ENCODE measurements at regions not wholly inside any gene's neighbourhood (a gene's known extent, or its start where the extent isn't known, plus 50 kb on each side); places are given as distances from the start of the nearest gene placed in this dataset.
"Not testable (repeated sequence)": the region's sequence is repeated elsewhere in the genome, so short reads cannot be mapped to it uniquely, and the experiment has no call there.

- CTCF ChIA-PET: interaction anchor here in 1 of 2 donors (0.5 kb wide), 1 partner anchor 705 kb away, joined by 3 read pairs; no protein-coding TSS in a partner anchor
- ATAC-seq (replicated peaks in 1 of 4) (no peak), DNase-seq (no peak)
- H3K4me3 Mint-ChIP-seq: no peak overlapping the region
- no peaks in the 10 kb centered on the region for H3K4me1 Mint-ChIP-seq
- H3K27ac Mint-ChIP-seq: no peak overlapping the region
- no peaks in the 10 kb centered on the region for H3K36me3 ChIP-seq (ENCODE audit: control insufficient read depth in 2 of 2, extremely low read depth in 1 of 2, insufficient read depth in 1 of 2, low read length in 1 of 2)
- WGBS (ENCODE audit: insufficient coverage): no CpG with 5 or more reads among the region's 2 CpGs
- no peaks in the 10 kb centered on the region for H3K27me3 Mint-ChIP-seq
- H3K4me3 ChIP-seq (ENCODE audit: control insufficient read depth in 1 of 2, extremely low read depth in 1 of 2, low read length in 1 of 2): no peak overlapping the region
- POLR2A ChIA-PET: interaction anchor here in 1 of 2 donors (0.6 kb wide), 1 partner anchor 13 kb away, joined by 8 read pairs; no protein-coding TSS in a partner anchor
- peaks cover 0 to 19% (median 4%) of the 10 kb centered on the region in 3 donors for H3K9me3 Mint-ChIP-seq
- H3K4me1 ChIP-seq (ENCODE audit: control insufficient read depth in 1 of 2, extremely low read depth in 1 of 2, insufficient read depth in 2 of 2, low read length in 2 of 2): no peaks in the 10 kb centered on the region
- no peak overlapping the region for H3K27ac ChIP-seq (ENCODE audit: low read length)
- no peaks in the 10 kb centered on the region for H3K27me3 ChIP-seq (replicated peaks in 1 of 2; ENCODE audit: control insufficient read depth in 2 of 2, extremely low read depth in 1 of 2, insufficient read depth in 2 of 2, low read length in 1 of 2)
- no peaks in the 10 kb centered on the region for H3K9me3 ChIP-seq
- no peaks in the 10 kb centered on the region for H3K36me3 Mint-ChIP-seq
Measured at GRCh38 chr12:33514893-33515292, 75.3 kb upstream of the SYT10 start.

DNA sequence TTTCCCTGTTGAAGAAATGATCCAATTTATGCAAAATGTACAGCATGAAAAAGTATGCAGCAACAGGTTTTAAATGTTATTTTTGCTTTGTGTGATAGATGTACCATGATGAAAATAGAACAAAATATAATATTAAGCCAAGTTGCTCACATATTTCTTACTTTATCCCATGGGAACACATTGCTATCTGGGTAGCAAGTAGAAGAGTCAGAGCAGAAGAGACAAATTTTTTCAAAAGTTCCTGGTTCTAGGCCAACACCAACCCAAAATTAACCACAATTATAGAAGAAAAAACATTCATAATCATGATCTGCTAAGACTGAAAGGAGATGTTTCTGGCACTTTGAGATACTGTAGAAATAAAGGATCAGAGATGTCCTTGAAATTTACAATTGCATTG, 79.9 kb upstream of the SYT10 start:
- CTCF ChIA-PET: no interaction called here
- DNase-seq (no peak), ATAC-seq (replicated peaks in 1 of 4) (no peak)
- H3K9me3 Mint-ChIP-seq: peaks cover 0 to 14% (median 8%) of the 10 kb centered on the region in 3 donors
- Histone ChIP-seq H3K4me3 (ENCODE audit: control insufficient read depth in 1 of 2, extremely low read depth in 1 of 2, low read length in 1 of 2) (no peak overlapping the region), H3K36me3 (ENCODE audit: control insufficient read depth in 2 of 2, extremely low read depth in 1 of 2, insufficient read depth in 1 of 2, low read length in 1 of 2) (no peaks in the 10 kb centered on the region), H3K4me1 (ENCODE audit: control insufficient read depth in 1 of 2, extremely low read depth in 1 of 2, insufficient read depth in 2 of 2, low read length in 2 of 2) (no peaks in the 10 kb centered on the region), H3K27me3 (replicated peaks in 1 of 2; ENCODE audit: control insufficient read depth in 2 of 2, extremely low read depth in 1 of 2, insufficient read depth in 2 of 2, low read length in 1 of 2) (no peaks in the 10 kb centered on the region), H3K27ac (ENCODE audit: low read length) (no peak overlapping the region), H3K9me3 (no peaks in the 10 kb centered on the region)
- no peak overlapping the region for H3K27ac Mint-ChIP-seq
- H3K27me3 Mint-ChIP-seq: no peaks in the 10 kb centered on the region
- H3K4me1 Mint-ChIP-seq: no peaks in the 10 kb centered on the region
- POLR2A ChIA-PET: no interaction called here
- no peak overlapping the region for H3K4me3 Mint-ChIP-seq
- H3K36me3 Mint-ChIP-seq: no peaks in the 10 kb centered on the region

GRCh38 chr12:33520505-33521302, 81.1 kb upstream of the SYT10 start:
- H3K9me3 Mint-ChIP-seq: peaks cover 0 to 14% (median 13%) of the 10 kb centered on the region in 3 donors

GRCh38 chr12:33529031-33529430, 89.4 kb upstream of the SYT10 start:
- no peak overlapping the region for H3K4me3 Mint-ChIP-seq
- ChIA-PET CTCF (no interaction called here), POLR2A (no interaction called here)
- ATAC-seq (replicated peaks in 1 of 4): no peak
- H3K27ac Mint-ChIP-seq: no peak overlapping the region
- peaks cover 0 to 16% (median 0%) of the 10 kb centered on the region in 3 donors for H3K9me3 Mint-ChIP-seq
- H3K27me3 Mint-ChIP-seq: no peaks in the 10 kb centered on the region
- 90% methylated on average over 2 of the region's 2 CpGs for WGBS (ENCODE audit: insufficient coverage)
- Histone ChIP-seq H3K4me3 (ENCODE audit: control insufficient read depth in 1 of 2, extremely low read depth in 1 of 2, low read length in 1 of 2) (no peak overlapping the region), H3K4me1 (ENCODE audit: control insufficient read depth in 1 of 2, extremely low read depth in 1 of 2, insufficient read depth in 2 of 2, low read length in 2 of 2) (no peaks in the 10 kb centered on the region), H3K9me3 (no peaks in the 10 kb centered on the region), H3K36me3 (ENCODE audit: control insufficient read depth in 2 of 2, extremely low read depth in 1 of 2, insufficient read depth in 1 of 2, low read length in 1 of 2) (no peaks in the 10 kb centered on the region), H3K27ac (ENCODE audit: low read length) (no peak overlapping the region), H3K27me3 (replicated peaks in 1 of 2; ENCODE audit: control insufficient read depth in 2 of 2, extremely low read depth in 1 of 2, insufficient read depth in 2 of 2, low read length in 1 of 2) (no peaks in the 10 kb centered on the region)
- DNase-seq: no peak
- H3K4me1 Mint-ChIP-seq: no peaks in the 10 kb centered on the region
- no peaks in the 10 kb centered on the region for H3K36me3 Mint-ChIP-seq

More at GRCh38 chr12:33520505-33521302, 81.1 kb upstream of the SYT10 start:
- not testable (repeated sequence) for H3K9me3 ChIP-seq; H3K4me1 ChIP-seq (ENCODE audit: control insufficient read depth in 1 of 2, extremely low read depth in 1 of 2, insufficient read depth in 2 of 2, low read length in 2 of 2); H3K27ac ChIP-seq (ENCODE audit: low read length); H3K4me1 Mint-ChIP-seq; H3K27me3 Mint-ChIP-seq; ATAC-seq (replicated peaks in 1 of 4); H3K36me3 Mint-ChIP-seq; H3K4me3 Mint-ChIP-seq; H3K27ac Mint-ChIP-seq; H3K36me3 ChIP-seq (ENCODE audit: control insufficient read depth in 2 of 2, extremely low read depth in 1 of 2, insufficient read depth in 1 of 2, low read length in 1 of 2); DNase-seq; H3K27me3 ChIP-seq (replicated peaks in 1 of 2; ENCODE audit: control insufficient read depth in 2 of 2, extremely low read depth in 1 of 2, insufficient read depth in 2 of 2, low read length in 1 of 2); H3K4me3 ChIP-seq (ENCODE audit: control insufficient read depth in 1 of 2, extremely low read depth in 1 of 2, low read length in 1 of 2)
- 81% methylated on average over 6 of the region's 12 CpGs for whole genome bisulfite sequencing (ENCODE audit: insufficient coverage)
- CTCF ChIA-PET: interaction anchor here in 1 of 2 donors (0.6 kb wide), 1 partner anchor 12 kb away, joined by 3 read pairs; no protein-coding TSS in a partner anchor
- POLR2A ChIA-PET: interaction anchor here in 1 of 2 donors (0.7 kb wide), 1 partner anchor 1947 kb away, joined by 4 read pairs; no protein-coding TSS in a partner anchor

DNA sequence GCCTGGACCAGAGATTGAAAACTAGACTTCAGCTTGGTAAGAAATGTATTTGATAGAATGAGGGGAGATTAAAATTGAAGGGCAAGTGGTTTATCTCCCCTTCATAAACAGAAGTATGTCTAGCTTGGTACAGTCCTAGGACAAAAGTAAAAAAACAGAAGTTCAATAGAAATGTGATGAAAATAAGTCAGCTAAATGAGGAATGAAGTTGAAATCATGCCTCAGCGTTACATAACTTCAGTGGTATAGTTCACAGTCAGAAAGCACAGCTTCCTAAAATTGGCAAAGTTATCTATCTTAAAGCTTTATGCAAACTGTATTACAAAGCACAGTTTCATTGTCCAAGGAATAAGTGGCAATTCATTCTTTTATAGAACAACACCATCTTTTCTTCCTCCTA, 90.2 kb upstream of the SYT10 start:
- ChIA-PET CTCF (no interaction called here), POLR2A (no interaction called here)
- no peak for ATAC-seq (replicated peaks in 1 of 4)
- WGBS (ENCODE audit: insufficient coverage): 20% methylated on average over 1 of the region's 1 CpG
- Mint-ChIP-seq H3K27me3 (no peaks in the 10 kb centered on the region), H3K36me3 (no peaks in the 10 kb centered on the region), H3K4me3 (no peak overlapping the region), H3K27ac (no peak overlapping the region), H3K4me1 (no peaks in the 10 kb centered on the region), H3K9me3 (peaks cover 0 to 8% (median 0%) of the 10 kb centered on the region in 3 donors)
- H3K36me3 ChIP-seq (ENCODE audit: control insufficient read depth in 2 of 2, extremely low read depth in 1 of 2, insufficient read depth in 1 of 2, low read length in 1 of 2): no peaks in the 10 kb centered on the region
- H3K9me3 ChIP-seq: no peaks in the 10 kb centered on the region
- H3K27me3 ChIP-seq (replicated peaks in 1 of 2; ENCODE audit: control insufficient read depth in 2 of 2, extremely low read depth in 1 of 2, insufficient read depth in 2 of 2, low read length in 1 of 2): no peaks in the 10 kb centered on the region
- no peak overlapping the region for H3K27ac ChIP-seq (ENCODE audit: low read length)
- no peak overlapping the region for H3K4me3 ChIP-seq (ENCODE audit: control insufficient read depth in 1 of 2, extremely low read depth in 1 of 2, low read length in 1 of 2)
- H3K4me1 ChIP-seq (ENCODE audit: control insufficient read depth in 1 of 2, extremely low read depth in 1 of 2, insufficient read depth in 2 of 2, low read length in 2 of 2): no peaks in the 10 kb centered on the region
- DNase-seq: no peak

DNA sequence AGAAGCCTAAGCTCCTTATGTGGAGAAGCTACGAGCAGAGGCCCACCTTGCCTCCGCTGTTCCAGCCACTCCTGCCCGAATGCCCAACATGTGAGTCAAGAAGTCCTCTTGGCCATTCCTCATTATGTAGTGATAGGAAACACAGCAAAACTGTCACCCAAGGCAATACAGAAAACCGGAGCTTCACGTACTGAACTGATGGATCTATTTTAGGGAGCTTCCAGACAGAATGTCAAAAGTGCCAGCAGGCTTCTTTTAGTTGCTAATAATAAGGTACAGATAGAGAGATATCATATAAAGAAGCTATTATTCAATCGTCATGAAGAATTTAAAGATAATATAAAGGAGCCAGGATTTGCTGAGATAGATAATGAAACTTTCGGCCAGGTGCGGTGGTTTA, 91.6 kb upstream of the SYT10 start:
- no peak overlapping the region for H3K4me3 ChIP-seq (ENCODE audit: control insufficient read depth in 1 of 2, extremely low read depth in 1 of 2, low read length in 1 of 2)
- Mint-ChIP-seq H3K9me3 (peaks cover 0 to 5% (median 0%) of the 10 kb centered on the region in 3 donors), H3K27me3 (no peaks in the 10 kb centered on the region), H3K27ac (no peak overlapping the region), H3K36me3 (no peaks in the 10 kb centered on the region), H3K4me1 (no peaks in the 10 kb centered on the region), H3K4me3 (no peak overlapping the region)
- no peaks in the 10 kb centered on the region for H3K36me3 ChIP-seq (ENCODE audit: control insufficient read depth in 2 of 2, extremely low read depth in 1 of 2, insufficient read depth in 1 of 2, low read length in 1 of 2)
- ATAC-seq (replicated peaks in 1 of 4) (no peak), DNase-seq (no peak)
- no peaks in the 10 kb centered on the region for H3K4me1 ChIP-seq (ENCODE audit: control insufficient read depth in 1 of 2, extremely low read depth in 1 of 2, insufficient read depth in 2 of 2, low read length in 2 of 2)
- POLR2A ChIA-PET: interaction anchor here in 1 of 2 donors (0.6 kb wide), 1 partner anchor 325 kb away, joined by 6 read pairs; no protein-coding TSS in a partner anchor
- WGBS (ENCODE audit: insufficient coverage): 71% methylated on average over 4 of the region's 8 CpGs
- no peaks in the 10 kb centered on the region for H3K9me3 ChIP-seq
- CTCF ChIA-PET: no interaction called here
- no peak overlapping the region for H3K27ac ChIP-seq (ENCODE audit: low read length)
- H3K27me3 ChIP-seq (replicated peaks in 1 of 2; ENCODE audit: control insufficient read depth in 2 of 2, extremely low read depth in 1 of 2, insufficient read depth in 2 of 2, low read length in 1 of 2): no peaks in the 10 kb centered on the region
